ENCODE measurements at regions not wholly inside any gene's neighbourhood (a gene's known extent, or its start where the extent isn't known, plus 50 kb on each side); places are given as distances from the start of the nearest gene placed in this dataset.

GRCh38 chr11:95387325-95387724, 156.3 kb upstream of the SESN3 start:
- no peak for DNase-seq (ENCODE audit: low spot score)

GRCh38 chr11:95385577-95385976, 154.6 kb upstream of the SESN3 start:
- DNase-seq (ENCODE audit: low spot score): no peak

GRCh38 chr11:95379479-95379878, 148.5 kb upstream of the SESN3 start:
- no peak for DNase-seq (ENCODE audit: low spot score)

GRCh38 chr11:95378789-95379188, 147.8 kb upstream of the SESN3 start:
- DNase-seq (ENCODE audit: low spot score): no peak

- no peak for DNase-seq (ENCODE audit: low spot score)
Observed at GRCh38 chr11:95378111-95378510, 147.1 kb upstream of the SESN3 start.

GRCh38 chr11:95375886-95376285, 144.9 kb upstream of the SESN3 start:
- no peak for DNase-seq (ENCODE audit: low spot score)

- no peak for DNase-seq (ENCODE audit: low spot score)
Observed at GRCh38 chr11:95375451-95375850, 144.4 kb upstream of the SESN3 start.

GRCh38 chr11:95374105-95374504, 143.1 kb upstream of the SESN3 start:
- DNase-seq (ENCODE audit: low spot score): no peak

- DNase-seq (ENCODE audit: low spot score): no peak
Observed at GRCh38 chr11:95373241-95373640, 142.2 kb upstream of the SESN3 start.

- DNase-seq (ENCODE audit: low spot score): no peak
Observed at GRCh38 chr11:95372097-95372656, 141.2 kb upstream of the SESN3 start.

- no peak for DNase-seq (ENCODE audit: low spot score)
Observed at GRCh38 chr11:95371153-95371552, 140.2 kb upstream of the SESN3 start.

- DNase-seq (ENCODE audit: low spot score): no peak
Observed at GRCh38 chr11:95367726-95368125, 136.7 kb upstream of the SESN3 start.

- DNase-seq (ENCODE audit: low spot score): no peak
Observed at GRCh38 chr11:95365348-95365747, 134.3 kb upstream of the SESN3 start.

GRCh38 chr11:95364324-95365295, 133.6 kb upstream of the SESN3 start:
- DNase-seq (ENCODE audit: low spot score): no peak

GRCh38 chr11:95363708-95364107, 132.7 kb upstream of the SESN3 start:
- no peak for DNase-seq (ENCODE audit: low spot score)

- DNase-seq (ENCODE audit: low spot score): no peak
Observed at GRCh38 chr11:95363164-95363563, 132.2 kb upstream of the SESN3 start.

- no peak for DNase-seq (ENCODE audit: low spot score)
Observed at GRCh38 chr11:95361180-95361579, 130.2 kb upstream of the SESN3 start.

- DNase-seq (ENCODE audit: low spot score): no peak
Observed at GRCh38 chr11:95360377-95361075, 129.5 kb upstream of the SESN3 start.

GRCh38 chr11:95359756-95360155, 128.8 kb upstream of the SESN3 start:
- no peak for DNase-seq (ENCODE audit: low spot score)

GRCh38 chr11:95359341-95359663, 128.3 kb upstream of the SESN3 start:
- no peak for DNase-seq (ENCODE audit: low spot score)

GRCh38 chr11:95358511-95359340, 127.7 kb upstream of the SESN3 start:
- no peak for DNase-seq (ENCODE audit: low spot score)

GRCh38 chr11:95354304-95354703, 123.3 kb upstream of the SESN3 start:
- DNase-seq (ENCODE audit: low spot score): no peak
